ENCODE measurements at regions not wholly inside any gene's neighbourhood (a gene's known extent, or its start where the extent isn't known, plus 50 kb on each side); places are given as distances from the start of the nearest gene placed in this dataset.
"Not testable (repeated sequence)": the region's sequence is repeated elsewhere in the genome, so short reads cannot be mapped to it uniquely, and the experiment has no call there.

- H3K36me3 ChIP-seq (ENCODE audit: insufficient read depth, low read length), result no peaks in the 10 kb centered on the region
- H3K27ac ChIP-seq (ENCODE audit: low read depth, low read length), result no peak overlapping the region
- H3K27me3 ChIP-seq (ENCODE audit: insufficient read depth, low read length), result no peaks in the 10 kb centered on the region
- H3K79me2 ChIP-seq (ENCODE audit: insufficient read depth, low read length), result no peaks in the 10 kb centered on the region
- H3K4me1 ChIP-seq (ENCODE audit: insufficient read depth, low read length), result peaks cover 27% of the 10 kb centered on the region
- no peak for TF ChIP-seq CTCF (IDR thresholded peaks at IDR 0.05; ENCODE audit: extremely low read depth, low read depth, low read length)
- no peak overlapping the region for H3K4me3 ChIP-seq (ENCODE audit: insufficient read depth, low read length)
- H2AFZ ChIP-seq (ENCODE audit: low read length), result no peak overlapping the region
- DNase-seq (ENCODE audit: insufficient read length, low spot score, missing footprints), result no peak
- no peak overlapping the region for H3K4me2 ChIP-seq (ENCODE audit: insufficient read depth, low read length)
- H4K20me1 ChIP-seq (ENCODE audit: insufficient read depth, low read length), result no peaks in the 10 kb centered on the region
- H3K9me3 ChIP-seq (ENCODE audit: low read depth, low read length), result peaks cover 3% of the 10 kb centered on the region
Measured at GRCh38 chr3:197363553-197364409, 65.4 kb upstream of the DLG1 start.

GRCh38 chr3:197362081-197362480 lies 63.7 kb upstream of the DLG1 start:
- Histone ChIP-seq H3K27ac (ENCODE audit: low read depth, low read length) (no peak overlapping the region), H4K20me1 (ENCODE audit: insufficient read depth, low read length) (no peaks in the 10 kb centered on the region), H3K4me3 (ENCODE audit: insufficient read depth, low read length) (no peak overlapping the region), H3K36me3 (ENCODE audit: insufficient read depth, low read length) (no peaks in the 10 kb centered on the region), H2AFZ (ENCODE audit: low read length) (no peak overlapping the region), H3K4me2 (ENCODE audit: insufficient read depth, low read length) (no peak overlapping the region), H3K4me1 (ENCODE audit: insufficient read depth, low read length) (peaks cover 13% of the 10 kb centered on the region), H3K9me3 (ENCODE audit: low read depth, low read length) (peaks cover 3% of the 10 kb centered on the region), H3K79me2 (ENCODE audit: insufficient read depth, low read length) (no peaks in the 10 kb centered on the region), H3K27me3 (ENCODE audit: insufficient read depth, low read length) (no peaks in the 10 kb centered on the region)
- TF ChIP-seq CTCF (IDR thresholded peaks at IDR 0.05; ENCODE audit: extremely low read depth, low read depth, low read length), result no peak
- DNase-seq (ENCODE audit: insufficient read length, low spot score, missing footprints), result no peak

GRCh38 chr3:197360095-197360494 lies 61.7 kb upstream of the DLG1 start:
- not testable (repeated sequence) for H3K4me3 ChIP-seq (ENCODE audit: insufficient read depth, low read length); H3K27ac ChIP-seq (ENCODE audit: low read depth, low read length); H3K4me2 ChIP-seq (ENCODE audit: insufficient read depth, low read length); H3K36me3 ChIP-seq (ENCODE audit: insufficient read depth, low read length); DNase-seq (ENCODE audit: insufficient read length, low spot score, missing footprints); H4K20me1 ChIP-seq (ENCODE audit: insufficient read depth, low read length); H2AFZ ChIP-seq (ENCODE audit: low read length); H3K4me1 ChIP-seq (ENCODE audit: insufficient read depth, low read length); H3K27me3 ChIP-seq (ENCODE audit: insufficient read depth, low read length); H3K79me2 ChIP-seq (ENCODE audit: insufficient read depth, low read length); H3K9me3 ChIP-seq (ENCODE audit: low read depth, low read length)

GRCh38 chr3:197359476-197359875 lies 61.1 kb upstream of the DLG1 start:
- H3K9me3 ChIP-seq (ENCODE audit: low read depth, low read length); H3K27me3 ChIP-seq (ENCODE audit: insufficient read depth, low read length); H3K4me2 ChIP-seq (ENCODE audit: insufficient read depth, low read length); H3K4me1 ChIP-seq (ENCODE audit: insufficient read depth, low read length); H3K79me2 ChIP-seq (ENCODE audit: insufficient read depth, low read length); H4K20me1 ChIP-seq (ENCODE audit: insufficient read depth, low read length); H2AFZ ChIP-seq (ENCODE audit: low read length); H3K4me3 ChIP-seq (ENCODE audit: insufficient read depth, low read length); H3K36me3 ChIP-seq (ENCODE audit: insufficient read depth, low read length); DNase-seq (ENCODE audit: insufficient read length, low spot score, missing footprints); H3K27ac ChIP-seq (ENCODE audit: low read depth, low read length): not testable (repeated sequence)

GRCh38 chr3:197356741-197357140 lies 58.3 kb upstream of the DLG1 start:
- DNase-seq (ENCODE audit: insufficient read length, low spot score, missing footprints), result no peak
- Histone ChIP-seq H3K79me2 (ENCODE audit: insufficient read depth, low read length) (no peaks in the 10 kb centered on the region), H3K27me3 (ENCODE audit: insufficient read depth, low read length) (no peaks in the 10 kb centered on the region), H3K36me3 (ENCODE audit: insufficient read depth, low read length) (no peaks in the 10 kb centered on the region), H3K27ac (ENCODE audit: low read depth, low read length) (no peak overlapping the region), H3K4me3 (ENCODE audit: insufficient read depth, low read length) (no peak overlapping the region), H2AFZ (ENCODE audit: low read length) (no peak overlapping the region), H4K20me1 (ENCODE audit: insufficient read depth, low read length) (no peaks in the 10 kb centered on the region), H3K4me2 (ENCODE audit: insufficient read depth, low read length) (no peak overlapping the region), H3K9me3 (ENCODE audit: low read depth, low read length) (peaks cover 3% of the 10 kb centered on the region), H3K4me1 (ENCODE audit: insufficient read depth, low read length) (peaks cover 27% of the 10 kb centered on the region)
- no peak for TF ChIP-seq CTCF (IDR thresholded peaks at IDR 0.05; ENCODE audit: extremely low read depth, low read depth, low read length)

Measured in osteoblast (primary cell).